ENCODE measurements at regions not wholly inside any gene's neighbourhood (a gene's known extent, or its start where the extent isn't known, plus 50 kb on each side); places are given as distances from the start of the nearest gene placed in this dataset.

- no peaks in the 10 kb centered on the region for H3K9me2 ChIP-seq
Observed at GRCh38 chr6:94478133-94479005, 1059.0 kb upstream of the EPHA7 start.

GRCh38 chr6:94468830-94469229 lies 1049.5 kb upstream of the EPHA7 start:
- POLR2A ChIA-PET = no interaction called here
- no peak overlapping the region for H3K9ac ChIP-seq
- H3F3A ChIP-seq (replicated peaks; ENCODE audit: insufficient read depth) = no peaks in the 10 kb centered on the region
- no peaks in the 10 kb centered on the region; a peak in 1 of 4 replicates for H3K4me1 ChIP-seq (ENCODE audit: control insufficient read depth in 1 of 2, insufficient read depth in 2 of 2, low read depth in 1 of 2, low read length in 1 of 2)
- no peaks in the 10 kb centered on the region for H3K9me3 ChIP-seq
- TF ChIP-seq, protein P1, sequence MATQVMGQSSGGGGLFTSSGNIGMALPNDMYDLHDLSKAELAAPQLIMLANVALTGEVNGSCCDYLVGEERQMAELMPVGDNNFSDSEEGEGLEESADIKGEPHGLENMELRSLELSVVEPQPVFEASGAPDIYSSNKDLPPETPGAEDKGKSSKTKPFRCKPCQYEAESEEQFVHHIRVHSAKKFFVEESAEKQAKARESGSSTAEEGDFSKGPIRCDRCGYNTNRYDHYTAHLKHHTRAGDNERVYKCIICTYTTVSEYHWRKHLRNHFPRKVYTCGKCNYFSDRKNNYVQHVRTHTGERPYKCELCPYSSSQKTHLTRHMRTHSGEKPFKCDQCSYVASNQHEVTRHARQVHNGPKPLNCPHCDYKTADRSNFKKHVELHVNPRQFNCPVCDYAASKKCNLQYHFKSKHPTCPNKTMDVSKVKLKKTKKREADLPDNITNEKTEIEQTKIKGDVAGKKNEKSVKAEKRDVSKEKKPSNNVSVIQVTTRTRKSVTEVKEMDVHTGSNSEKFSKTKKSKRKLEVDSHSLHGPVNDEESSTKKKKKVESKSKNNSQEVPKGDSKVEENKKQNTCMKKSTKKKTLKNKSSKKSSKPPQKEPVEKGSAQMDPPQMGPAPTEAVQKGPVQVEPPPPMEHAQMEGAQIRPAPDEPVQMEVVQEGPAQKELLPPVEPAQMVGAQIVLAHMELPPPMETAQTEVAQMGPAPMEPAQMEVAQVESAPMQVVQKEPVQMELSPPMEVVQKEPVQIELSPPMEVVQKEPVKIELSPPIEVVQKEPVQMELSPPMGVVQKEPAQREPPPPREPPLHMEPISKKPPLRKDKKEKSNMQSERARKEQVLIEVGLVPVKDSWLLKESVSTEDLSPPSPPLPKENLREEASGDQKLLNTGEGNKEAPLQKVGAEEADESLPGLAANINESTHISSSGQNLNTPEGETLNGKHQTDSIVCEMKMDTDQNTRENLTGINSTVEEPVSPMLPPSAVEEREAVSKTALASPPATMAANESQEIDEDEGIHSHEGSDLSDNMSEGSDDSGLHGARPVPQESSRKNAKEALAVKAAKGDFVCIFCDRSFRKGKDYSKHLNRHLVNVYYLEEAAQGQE (IDR thresholded peaks at IDR 0.05; ENCODE audit: low read depth, low read length) = no peak
- TF ChIP-seq NRF1 (IDR thresholded peaks at IDR 0.05; ENCODE audit: low read depth, low read length) = no peak
- TF ChIP-seq FOSL2 (IDR thresholded peaks at IDR 0.05; ENCODE audit: borderline replicate concordance, low read depth) = no peak
- TF ChIP-seq, protein P2, sequence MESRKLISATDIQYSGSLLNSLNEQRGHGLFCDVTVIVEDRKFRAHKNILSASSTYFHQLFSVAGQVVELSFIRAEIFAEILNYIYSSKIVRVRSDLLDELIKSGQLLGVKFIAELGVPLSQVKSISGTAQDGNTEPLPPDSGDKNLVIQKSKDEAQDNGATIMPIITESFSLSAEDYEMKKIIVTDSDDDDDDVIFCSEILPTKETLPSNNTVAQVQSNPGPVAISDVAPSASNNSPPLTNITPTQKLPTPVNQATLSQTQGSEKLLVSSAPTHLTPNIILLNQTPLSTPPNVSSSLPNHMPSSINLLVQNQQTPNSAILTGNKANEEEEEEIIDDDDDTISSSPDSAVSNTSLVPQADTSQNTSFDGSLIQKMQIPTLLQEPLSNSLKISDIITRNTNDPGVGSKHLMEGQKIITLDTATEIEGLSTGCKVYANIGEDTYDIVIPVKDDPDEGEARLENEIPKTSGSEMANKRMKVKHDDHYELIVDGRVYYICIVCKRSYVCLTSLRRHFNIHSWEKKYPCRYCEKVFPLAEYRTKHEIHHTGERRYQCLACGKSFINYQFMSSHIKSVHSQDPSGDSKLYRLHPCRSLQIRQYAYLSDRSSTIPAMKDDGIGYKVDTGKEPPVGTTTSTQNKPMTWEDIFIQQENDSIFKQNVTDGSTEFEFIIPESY (IDR thresholded peaks at IDR 0.05; ENCODE audit: borderline replicate concordance, low read depth) = no peak
- TF ChIP-seq FOXM1 (IDR thresholded peaks at IDR 0.05; ENCODE audit: low read depth) = no peak
- no peak for TF ChIP-seq MEF2A (IDR thresholded peaks at IDR 0.05; ENCODE audit: borderline replicate concordance, low read depth)
- no peak for TF ChIP-seq SMC3 (IDR thresholded peaks at IDR 0.05; ENCODE audit: low read depth, low read length)
- no peak for TF ChIP-seq EZH2phosphoT487 (IDR thresholded peaks at IDR 0.05; ENCODE audit: borderline replicate concordance, low read depth)
- no peak for TF ChIP-seq RXRA (IDR thresholded peaks at IDR 0.05; ENCODE audit: borderline replicate concordance, low read depth)
- TF ChIP-seq USF1 (IDR thresholded peaks at IDR 0.05; ENCODE audit: borderline replicate concordance, low read depth) = no peak
- TF ChIP-seq, protein P3, sequence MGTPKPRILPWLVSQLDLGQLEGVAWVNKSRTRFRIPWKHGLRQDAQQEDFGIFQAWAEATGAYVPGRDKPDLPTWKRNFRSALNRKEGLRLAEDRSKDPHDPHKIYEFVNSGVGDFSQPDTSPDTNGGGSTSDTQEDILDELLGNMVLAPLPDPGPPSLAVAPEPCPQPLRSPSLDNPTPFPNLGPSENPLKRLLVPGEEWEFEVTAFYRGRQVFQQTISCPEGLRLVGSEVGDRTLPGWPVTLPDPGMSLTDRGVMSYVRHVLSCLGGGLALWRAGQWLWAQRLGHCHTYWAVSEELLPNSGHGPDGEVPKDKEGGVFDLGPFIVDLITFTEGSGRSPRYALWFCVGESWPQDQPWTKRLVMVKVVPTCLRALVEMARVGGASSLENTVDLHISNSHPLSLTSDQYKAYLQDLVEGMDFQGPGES (IDR thresholded peaks at IDR 0.05; ENCODE audit: low read depth, low read length) = no peak
- no peak overlapping the region for H3K27ac ChIP-seq (ENCODE audit: low read depth in 2 of 2, low read length in 1 of 2)
- H3K27me3 ChIP-seq (ENCODE audit: insufficient read depth) = no peaks in the 10 kb centered on the region
- H3K9me2 ChIP-seq = no peaks in the 10 kb centered on the region
- H4K20me1 ChIP-seq (ENCODE audit: insufficient read depth) = no peaks in the 10 kb centered on the region
- DNase-seq = no peak
- H3K4me2 ChIP-seq = no peak overlapping the region
- no peaks in the 10 kb centered on the region for H3K36me3 ChIP-seq (replicated peaks in 1 of 2; ENCODE audit: control insufficient read depth in 1 of 2, insufficient read depth in 2 of 2, low read length in 1 of 2)
- CTCF ChIA-PET = no interaction called here
- H3K4me3 ChIP-seq (ENCODE audit: low read depth in 2 of 2, low read length in 1 of 2) = no peak overlapping the region
- H3K79me2 ChIP-seq (ENCODE audit: insufficient read depth) = no peaks in the 10 kb centered on the region
- H2AFZ ChIP-seq (ENCODE audit: low read depth) = no peak overlapping the region

More at GRCh38 chr6:94478133-94479005, 1059.0 kb upstream of the EPHA7 start:
- Histone ChIP-seq H3K4me2 (no peak overlapping the region), H4K20me1 (ENCODE audit: insufficient read depth) (no peaks in the 10 kb centered on the region), H3K4me3 (ENCODE audit: low read depth in 2 of 2, low read length in 1 of 2) (no peak overlapping the region), H2AFZ (ENCODE audit: low read depth) (no peak overlapping the region), H3K9me3 (0 out of 2 replicates have a peak, but pooled peaks cover 7% of the 10 kb centered on the region), H3K27me3 (ENCODE audit: insufficient read depth) (no peaks in the 10 kb centered on the region), H3K79me2 (ENCODE audit: insufficient read depth) (no peaks in the 10 kb centered on the region), H3K27ac (ENCODE audit: low read depth in 2 of 2, low read length in 1 of 2) (no peak overlapping the region), H3F3A (replicated peaks; ENCODE audit: insufficient read depth) (no peaks in the 10 kb centered on the region), H3K4me1 (ENCODE audit: control insufficient read depth in 1 of 2, insufficient read depth in 2 of 2, low read depth in 1 of 2, low read length in 1 of 2) (peaks cover 0 to 6% of the 10 kb centered on the region in 2 experiments; a peak in 1 of 4 replicates), H3K9ac (no peak overlapping the region), H3K36me3 (replicated peaks in 1 of 2; ENCODE audit: control insufficient read depth in 1 of 2, insufficient read depth in 2 of 2, low read length in 1 of 2) (no peaks in the 10 kb centered on the region)
- no peak for TF ChIP-seq SMC3 (IDR thresholded peaks at IDR 0.05; ENCODE audit: low read depth, low read length)
- no peak for TF ChIP-seq SIN3A (IDR thresholded peaks at IDR 0.05; ENCODE audit: borderline replicate concordance, low read depth, low read length)
- no peak for TF ChIP-seq EZH2phosphoT487 (IDR thresholded peaks at IDR 0.05; ENCODE audit: borderline replicate concordance, low read depth)
- no peak for TF ChIP-seq FOXM1 (IDR thresholded peaks at IDR 0.05; ENCODE audit: low read depth)
- DNase-seq = no peak
- 2% methylated on average over 3 of the region's 3 CpGs for WGBS (ENCODE audit: low lambda C conversion rate)
- CTCF ChIA-PET = no interaction called here
- POLR2A ChIA-PET = no interaction called here

Measured in SK-N-SH (cell line).